ENCODE measurements at regions not wholly inside any gene's neighbourhood (a gene's known extent, or its start where the extent isn't known, plus 50 kb on each side); places are given as distances from the start of the nearest gene placed in this dataset.
"Not testable (repeated sequence)": the region's sequence is repeated elsewhere in the genome, so short reads cannot be mapped to it uniquely, and the experiment has no call there.

DNA sequence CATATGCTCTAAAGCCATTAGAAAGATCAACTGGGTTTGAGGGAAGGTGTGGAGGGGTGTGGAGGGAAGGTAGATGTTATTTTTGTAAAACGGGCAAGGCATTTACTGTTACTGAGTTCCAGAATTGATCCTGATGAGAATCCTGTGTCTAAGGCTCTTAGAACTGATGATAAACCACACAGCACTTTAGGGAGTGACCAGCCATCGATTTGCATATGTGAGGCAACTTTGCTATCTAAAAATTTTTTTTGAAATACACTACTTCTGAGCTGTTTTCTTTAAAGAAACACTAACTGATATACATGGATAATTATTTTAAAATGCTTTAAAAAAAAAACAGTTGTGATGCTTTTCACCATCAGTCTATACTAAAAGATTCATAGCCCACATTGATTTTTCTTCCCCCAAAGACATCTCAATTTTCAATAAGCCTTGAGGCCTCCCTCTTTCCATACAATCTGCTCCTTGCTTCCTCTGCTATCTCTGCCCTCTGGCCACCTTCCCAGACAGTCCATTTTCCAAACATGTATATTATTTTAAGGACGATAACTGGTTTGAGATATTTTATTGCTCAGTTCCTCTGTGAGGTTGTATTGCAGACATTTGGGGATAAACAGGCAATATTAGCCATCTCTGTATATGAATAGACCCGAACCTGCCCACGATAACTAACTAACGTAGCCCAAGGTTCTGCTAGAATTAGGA is 265.9 kb downstream of the EFCAB11 start:
- in situ Hi-C loops (cut with MboI; ENCODE audit: low pct_unique_long_range_greater_than_20kb, low sequenced_read_pairs, unreplicated experiment), result no loop called here
- no peak for DNase-seq (ENCODE audit: low spot score)
- TF ChIP-seq, protein P1, sequence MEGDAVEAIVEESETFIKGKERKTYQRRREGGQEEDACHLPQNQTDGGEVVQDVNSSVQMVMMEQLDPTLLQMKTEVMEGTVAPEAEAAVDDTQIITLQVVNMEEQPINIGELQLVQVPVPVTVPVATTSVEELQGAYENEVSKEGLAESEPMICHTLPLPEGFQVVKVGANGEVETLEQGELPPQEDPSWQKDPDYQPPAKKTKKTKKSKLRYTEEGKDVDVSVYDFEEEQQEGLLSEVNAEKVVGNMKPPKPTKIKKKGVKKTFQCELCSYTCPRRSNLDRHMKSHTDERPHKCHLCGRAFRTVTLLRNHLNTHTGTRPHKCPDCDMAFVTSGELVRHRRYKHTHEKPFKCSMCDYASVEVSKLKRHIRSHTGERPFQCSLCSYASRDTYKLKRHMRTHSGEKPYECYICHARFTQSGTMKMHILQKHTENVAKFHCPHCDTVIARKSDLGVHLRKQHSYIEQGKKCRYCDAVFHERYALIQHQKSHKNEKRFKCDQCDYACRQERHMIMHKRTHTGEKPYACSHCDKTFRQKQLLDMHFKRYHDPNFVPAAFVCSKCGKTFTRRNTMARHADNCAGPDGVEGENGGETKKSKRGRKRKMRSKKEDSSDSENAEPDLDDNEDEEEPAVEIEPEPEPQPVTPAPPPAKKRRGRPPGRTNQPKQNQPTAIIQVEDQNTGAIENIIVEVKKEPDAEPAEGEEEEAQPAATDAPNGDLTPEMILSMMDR (IDR thresholded peaks at IDR 0.05; ENCODE audit: extremely low read depth, insufficient read depth, missing control alignments), result no peak

DNA sequence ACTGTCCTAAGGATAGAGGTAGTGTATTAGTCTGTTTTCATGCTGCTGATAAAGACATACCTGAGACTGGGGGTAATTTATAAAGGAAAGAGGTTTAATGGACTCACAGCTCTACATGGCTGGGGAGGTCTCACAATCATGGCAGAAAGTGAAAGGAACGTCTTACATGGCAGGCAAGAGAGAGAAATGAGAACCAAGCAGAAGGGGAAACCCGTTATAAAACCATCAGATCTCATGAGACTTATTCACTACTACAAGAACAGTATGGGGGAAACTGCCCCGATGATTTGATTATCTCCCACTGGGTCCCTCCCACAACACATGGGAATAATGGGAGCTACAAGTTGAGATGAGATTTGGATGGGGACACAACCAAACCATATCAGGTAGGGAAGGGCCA is 267.4 kb downstream of the EFCAB11 start:
- DNase-seq (ENCODE audit: low spot score); in situ Hi-C loops (cut with MboI; ENCODE audit: low pct_unique_long_range_greater_than_20kb, low sequenced_read_pairs, unreplicated experiment): not testable (repeated sequence)

DNA sequence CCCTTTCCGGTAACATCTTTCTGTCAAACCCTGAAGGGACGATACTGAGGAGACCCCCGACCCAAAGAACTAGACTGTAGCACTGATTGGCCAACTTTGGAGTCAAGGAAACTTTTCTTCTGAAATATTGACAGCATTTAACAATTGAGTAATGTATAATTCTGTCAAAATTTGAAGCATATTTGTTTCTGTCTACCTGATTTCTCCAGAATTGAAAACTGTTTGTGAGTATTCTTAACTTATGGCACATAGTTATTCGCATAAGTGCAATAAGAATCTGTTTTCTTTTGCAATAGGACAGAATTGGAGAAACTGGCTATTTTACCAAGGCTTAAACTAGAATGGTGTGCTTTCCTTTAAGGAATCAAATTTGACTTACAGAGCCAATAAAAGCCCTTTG is 267.1 kb upstream of the FOXN3 start:
- DNase-seq (ENCODE audit: low spot score), result no peak
- in situ Hi-C loops (cut with MboI; ENCODE audit: low pct_unique_long_range_greater_than_20kb, low sequenced_read_pairs, unreplicated experiment), result no loop called here
- TF ChIP-seq, protein P1 (IDR thresholded peaks at IDR 0.05; ENCODE audit: extremely low read depth, insufficient read depth, missing control alignments), result no peak

DNA sequence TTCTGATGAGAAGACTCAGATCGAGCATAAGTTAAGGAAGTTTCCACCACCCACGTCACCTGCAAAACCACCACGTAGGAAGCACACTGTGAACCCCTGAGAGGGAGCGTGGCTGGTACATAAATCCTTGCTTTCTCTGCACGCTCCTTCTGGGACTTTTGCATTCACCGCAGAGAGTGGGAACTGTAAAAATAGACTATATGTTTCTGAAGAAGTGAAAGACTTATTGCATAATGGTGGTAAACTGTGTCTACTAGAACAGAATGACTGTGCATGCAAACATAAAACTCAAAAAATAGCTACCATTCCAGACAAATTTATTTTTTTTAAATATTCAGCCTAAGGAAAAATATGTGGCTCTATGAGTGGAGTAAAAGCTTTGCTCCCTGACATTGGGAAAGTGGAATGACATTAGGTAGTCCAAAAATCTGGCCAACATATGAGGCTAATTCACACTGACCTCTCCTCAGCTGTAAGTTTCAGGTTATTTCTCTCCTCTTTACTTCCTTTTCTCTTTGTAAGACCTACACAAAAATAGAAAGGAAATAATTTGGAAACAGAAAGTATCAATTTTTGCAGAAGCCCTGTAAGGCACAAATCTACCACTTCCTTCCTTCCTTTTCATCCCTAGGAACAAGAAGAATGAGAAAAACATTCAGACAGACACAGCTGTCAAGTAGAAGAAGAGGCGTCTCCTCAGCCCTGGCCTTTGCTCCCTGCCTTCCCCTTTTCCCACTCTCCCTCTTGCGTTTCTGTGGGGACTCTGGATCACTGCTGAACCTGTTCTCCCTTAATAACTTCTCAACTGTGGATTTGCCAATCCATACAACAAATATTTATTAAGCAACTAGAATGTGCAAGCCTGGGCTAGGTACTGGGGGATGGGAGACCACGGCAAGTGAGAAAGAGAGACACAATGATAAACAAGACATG is 264.3 kb upstream of the FOXN3 start:
- in situ Hi-C loops (cut with MboI; ENCODE audit: low pct_unique_long_range_greater_than_20kb, low sequenced_read_pairs, unreplicated experiment), result no loop called here
- peak; percentile 44 for DNase-seq (ENCODE audit: low spot score)
- TF ChIP-seq, protein P1 (IDR thresholded peaks at IDR 0.05; ENCODE audit: extremely low read depth, insufficient read depth, missing control alignments), result no peak

DNA sequence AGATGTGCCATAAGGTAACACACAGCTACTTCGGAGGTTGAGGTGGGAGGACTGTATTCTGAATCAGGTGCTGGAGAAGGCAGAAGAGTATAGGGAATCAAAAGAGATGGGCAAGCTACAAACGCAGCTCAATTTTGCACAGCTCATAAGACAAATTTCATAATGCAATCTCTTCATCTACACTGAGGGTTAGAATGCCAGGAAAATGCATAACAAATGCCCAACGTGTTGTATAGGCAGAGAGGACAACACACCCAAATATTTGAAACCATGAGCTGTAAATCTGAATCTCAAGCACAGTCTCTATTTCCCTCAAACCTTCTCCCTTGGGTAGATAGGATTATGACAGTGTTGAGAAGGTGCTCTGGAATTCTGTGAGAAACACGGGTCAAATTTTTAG is 263.1 kb upstream of the FOXN3 start:
- no peak for DNase-seq (ENCODE audit: low spot score)
- TF ChIP-seq, protein P1 (IDR thresholded peaks at IDR 0.05; ENCODE audit: extremely low read depth, insufficient read depth, missing control alignments), result no peak
- in situ Hi-C loops (cut with MboI; ENCODE audit: low pct_unique_long_range_greater_than_20kb, low sequenced_read_pairs, unreplicated experiment), result no loop called here

DNA sequence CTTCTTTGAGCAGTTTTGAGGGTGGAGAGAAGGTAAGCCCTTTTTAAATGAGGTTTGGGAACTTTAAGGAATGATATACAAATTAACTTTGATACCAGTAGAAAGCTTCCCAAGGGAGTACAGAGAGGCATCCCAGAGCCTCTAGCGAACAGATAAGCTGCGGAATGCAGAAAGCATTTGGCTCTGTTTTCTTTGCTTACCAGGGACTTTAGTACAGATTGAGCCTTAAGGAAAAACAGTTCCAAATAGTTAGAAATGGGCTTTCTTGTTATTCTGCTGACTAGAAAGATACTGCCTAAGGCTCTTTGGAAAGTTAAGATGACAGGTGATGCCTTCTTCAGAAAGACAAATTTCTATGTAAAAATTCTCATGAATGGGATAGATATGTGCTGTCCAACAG is 261.7 kb upstream of the FOXN3 start:
- in situ Hi-C loops (cut with MboI; ENCODE audit: low pct_unique_long_range_greater_than_20kb, low sequenced_read_pairs, unreplicated experiment), result no loop called here
- no peak for DNase-seq (ENCODE audit: low spot score)
- TF ChIP-seq, protein P1 (IDR thresholded peaks at IDR 0.05; ENCODE audit: extremely low read depth, insufficient read depth, missing control alignments), result no peak

DNA sequence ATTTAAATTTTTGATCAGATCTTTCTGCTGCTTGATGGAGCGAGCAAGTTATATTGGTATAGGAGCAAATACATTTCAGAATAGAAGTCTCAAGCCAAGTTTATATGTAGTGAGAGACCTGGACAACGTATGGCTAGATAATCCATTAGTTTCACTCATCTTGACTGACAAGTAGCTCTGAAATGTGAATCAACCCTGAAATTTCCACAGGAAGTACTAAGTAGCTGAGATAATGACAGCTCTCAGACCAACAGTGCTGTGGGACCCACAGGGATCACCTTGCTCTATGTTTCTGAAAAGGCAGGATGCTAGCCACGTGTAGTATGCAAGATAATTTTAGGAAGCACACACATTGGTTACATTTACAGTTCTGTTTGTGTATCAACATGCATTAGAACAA is 258.6 kb upstream of the FOXN3 start:
- in situ Hi-C loops (cut with MboI; ENCODE audit: low pct_unique_long_range_greater_than_20kb, low sequenced_read_pairs, unreplicated experiment), result no loop called here
- TF ChIP-seq, protein P1 (IDR thresholded peaks at IDR 0.05; ENCODE audit: extremely low read depth, insufficient read depth, missing control alignments), result no peak
- DNase-seq (ENCODE audit: low spot score), result no peak
